GM21576 (cell line): ENCODE measurements at regions not wholly inside any gene's neighbourhood (a gene's known extent, or its start where the extent isn't known, plus 50 kb on each side); places are given as distances from the start of the nearest gene placed in this dataset.
A peak's percentile ranks its signal among the peaks of the same experiment; 100 is the strongest.
"Not testable (repeated sequence)": the region's sequence is repeated elsewhere in the genome, so short reads cannot be mapped to it uniquely, and the experiment has no call there.

Experiments
- ATAC-seq: cut with Tn5 transposase; IDR thresholded peaks from one replicate; pipeline ENCODE4 v1.9.1; 2021; ENCODE audit warnings: mild to moderate bottlenecking, moderate library complexity; ENCODE audit not compliant: unreplicated experiment

GRCh38 chr10:8305876-8306652, 251.6 kb downstream of the GATA3 start:
- no peak for ATAC-seq

- ATAC-seq, result no peak
Observed at GRCh38 chr10:8306685-8307364, 252.3 kb downstream of the GATA3 start.

- ATAC-seq, result no peak
Observed at GRCh38 chr10:8310930-8311329, 256.4 kb downstream of the GATA3 start.

- ATAC-seq, result no peak
Observed at GRCh38 chr10:8311526-8312070, 257.1 kb downstream of the GATA3 start.

- no peak for ATAC-seq
Observed at GRCh38 chr10:8312079-8312478, 257.6 kb downstream of the GATA3 start.

GRCh38 chr10:8312781-8313180, 258.3 kb downstream of the GATA3 start:
- ATAC-seq, result no peak

GRCh38 chr10:8314486-8314885, 260.0 kb downstream of the GATA3 start:
- no peak for ATAC-seq

GRCh38 chr10:8315619-8316021, 261.1 kb downstream of the GATA3 start:
- ATAC-seq, result no peak

- no peak for ATAC-seq
Observed at GRCh38 chr10:8316284-8316683, 261.8 kb downstream of the GATA3 start.

- not testable (repeated sequence) for ATAC-seq
Observed at GRCh38 chr10:8318429-8318828, 263.9 kb downstream of the GATA3 start.

- ATAC-seq, result no peak
Observed at GRCh38 chr10:8318956-8319355, 264.5 kb downstream of the GATA3 start.

GRCh38 chr10:8319704-8320103, 265.2 kb downstream of the GATA3 start:
- no peak for ATAC-seq

- ATAC-seq, result no peak
Observed at GRCh38 chr10:8321990-8322389, 267.5 kb downstream of the GATA3 start.

- no peak for ATAC-seq
Observed at GRCh38 chr10:8323428-8324054, 269.1 kb downstream of the GATA3 start.

- no peak for ATAC-seq
Observed at GRCh38 chr10:8325024-8325980, 270.8 kb downstream of the GATA3 start.

- ATAC-seq, result no peak
Observed at GRCh38 chr10:8326396-8327139, 272.1 kb downstream of the GATA3 start.

- ATAC-seq, result no peak
Observed at GRCh38 chr10:8327140-8327423, 272.6 kb downstream of the GATA3 start.

- ATAC-seq, result no peak
Observed at GRCh38 chr10:8331387-8331786, 276.9 kb downstream of the GATA3 start.

GRCh38 chr10:8331896-8332729, 277.6 kb downstream of the GATA3 start:
- ATAC-seq, result peak; percentile 91
